ENCODE measurements at regions not wholly inside any gene's neighbourhood (a gene's known extent, or its start where the extent isn't known, plus 50 kb on each side); places are given as distances from the start of the nearest gene placed in this dataset.

DNA sequence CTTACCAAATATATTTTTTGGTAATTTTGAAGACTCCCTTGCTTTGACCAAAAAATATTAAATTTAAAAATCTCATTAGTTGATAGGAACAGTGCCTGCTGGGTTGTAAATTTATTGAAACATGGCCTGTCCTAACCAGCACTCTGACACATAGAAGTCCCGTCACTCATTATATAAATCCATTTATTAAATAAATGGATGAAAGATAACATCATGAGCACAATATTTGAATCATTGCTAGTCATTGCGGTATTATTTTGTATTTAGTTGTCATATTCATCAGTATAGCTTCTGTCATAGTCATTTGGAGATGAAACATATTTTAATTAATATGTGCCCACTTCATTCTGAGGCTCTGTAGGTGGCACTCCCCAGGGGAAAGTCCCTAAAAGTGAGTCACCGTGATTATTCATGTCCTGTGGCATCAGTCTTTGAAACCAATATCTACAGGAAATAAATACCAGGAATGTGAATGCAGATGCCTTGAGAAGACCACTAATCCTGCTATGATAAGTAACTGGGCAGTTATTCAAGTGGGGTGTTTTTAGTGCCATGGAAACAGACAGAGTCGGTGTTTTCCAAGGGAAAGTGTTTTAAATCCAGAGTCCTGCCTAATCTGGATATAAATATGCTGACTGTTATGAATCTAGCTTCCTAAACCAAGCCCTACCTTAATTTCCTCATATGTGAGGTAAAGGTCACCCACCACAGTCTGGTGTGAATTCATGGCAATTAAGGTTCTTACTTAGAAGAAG, 302.0 kb downstream of the DUSP10 start:
- DNase-seq, result no peak

GRCh38 chr1:221440658-221441057, 301.2 kb downstream of the DUSP10 start:
- DNase-seq, result no peak

DNA sequence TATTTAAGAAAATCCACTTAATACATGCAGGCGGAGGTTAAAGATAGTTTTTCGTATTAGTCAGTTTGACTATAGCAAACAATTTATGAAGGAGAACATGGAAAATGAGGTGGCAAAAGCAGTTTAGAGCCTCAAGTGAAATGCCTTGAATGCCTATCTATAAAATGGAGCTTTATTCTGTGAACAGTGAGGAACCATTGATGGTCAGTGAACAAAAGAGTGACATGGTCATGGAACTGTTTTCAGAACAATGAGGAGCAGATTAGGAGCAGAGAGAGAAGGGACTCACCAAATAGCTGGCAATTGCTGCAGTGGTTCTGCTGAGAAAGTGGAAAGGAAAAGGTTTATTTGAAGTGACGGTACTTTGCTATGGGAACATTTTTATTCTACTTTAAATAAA, 299.8 kb downstream of the DUSP10 start:
- no peak for DNase-seq

DNA sequence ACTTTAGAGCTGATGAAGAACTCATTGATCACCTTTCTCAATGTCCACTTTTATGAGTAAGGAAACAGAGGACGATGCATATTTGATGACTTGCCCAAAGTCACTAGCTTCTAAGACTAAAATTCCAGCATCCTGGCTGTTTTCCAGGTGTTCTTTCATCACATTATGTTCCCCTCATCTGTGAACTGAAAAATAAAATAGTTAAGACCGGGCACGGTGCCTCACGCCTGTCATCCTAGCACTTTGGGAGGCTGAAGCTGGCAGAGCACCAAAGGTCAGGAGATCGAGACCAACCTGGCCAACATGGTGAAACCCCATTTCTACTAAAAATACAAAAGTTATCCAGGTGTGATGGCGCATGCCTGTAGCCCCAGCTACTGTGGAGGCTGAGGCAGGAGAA, 297.5 kb downstream of the DUSP10 start:
- DNase-seq, result no peak

- DNase-seq, result no peak
These were observed 293.2 kb downstream of the DUSP10 start for GRCh38 chr1:221448585-221449175.

DNA sequence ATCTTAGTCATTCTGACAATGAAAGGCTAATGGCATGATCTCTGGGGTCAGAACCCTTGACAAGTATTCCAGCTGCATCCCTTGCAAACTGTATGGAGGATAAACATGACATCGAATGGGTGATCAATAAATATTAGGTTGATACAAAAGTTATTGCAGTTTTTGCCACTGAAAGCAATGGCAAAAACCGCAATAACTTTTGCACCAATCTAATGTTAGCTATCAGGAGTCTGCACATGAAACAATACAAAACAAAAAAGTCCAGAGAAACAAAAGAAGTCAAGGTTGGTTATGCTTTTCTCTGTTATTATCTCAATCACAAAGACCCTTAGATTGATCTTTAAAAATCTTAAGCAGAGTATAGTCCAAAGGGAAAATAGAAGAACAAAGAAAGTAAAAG, 292.7 kb downstream of the DUSP10 start:
- no peak for DNase-seq

DNA sequence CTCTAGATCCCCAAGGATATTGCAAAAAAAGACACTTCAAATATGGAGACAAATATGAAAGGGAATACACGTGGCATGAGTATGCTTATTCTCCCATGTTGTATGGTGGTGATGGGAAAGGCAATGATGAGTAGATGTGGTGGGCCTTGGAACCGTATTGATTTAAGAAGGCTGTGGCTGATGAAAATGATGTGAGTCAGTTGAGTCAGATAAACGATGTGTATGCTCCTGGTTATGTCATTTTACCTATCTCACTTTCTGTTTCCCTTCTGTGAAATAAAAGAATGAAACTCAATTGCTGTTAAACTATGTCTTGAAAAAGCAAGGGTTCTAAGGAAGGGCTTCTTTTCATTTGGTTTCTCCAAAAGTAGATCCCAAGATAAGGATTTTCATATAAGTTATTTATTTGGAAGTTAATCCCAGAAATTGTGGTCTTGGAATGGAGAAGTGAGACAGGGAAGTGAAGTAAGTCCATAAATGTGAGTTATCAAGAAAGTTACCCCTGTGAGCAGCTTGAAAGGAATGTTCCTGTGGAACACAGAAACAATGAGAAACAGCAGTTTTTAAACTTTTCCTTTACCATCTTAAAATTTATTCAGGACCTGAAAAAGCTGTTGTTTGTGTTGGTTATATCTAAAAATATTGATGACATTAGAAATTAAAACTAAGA, 292.0 kb downstream of the DUSP10 start:
- DNase-seq, result no peak

DNA sequence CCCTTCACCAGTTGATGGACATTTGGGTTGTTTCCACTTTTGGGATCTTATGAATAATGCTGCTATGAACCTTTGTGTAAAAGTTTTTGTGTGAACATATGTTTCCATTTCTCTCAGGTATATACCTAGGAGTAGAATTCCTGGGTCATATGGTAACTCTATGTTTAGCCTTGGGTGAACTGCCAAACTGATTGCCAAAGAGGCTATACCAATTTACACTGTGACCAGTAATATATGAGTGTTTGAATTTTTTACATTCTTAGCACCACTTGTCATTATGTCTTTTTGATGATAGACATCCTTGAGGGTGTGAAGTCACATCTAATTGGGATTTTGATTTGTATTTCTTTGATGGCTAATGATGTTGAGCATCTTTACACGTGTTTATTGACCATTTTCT, 290.1 kb downstream of the DUSP10 start:
- no peak for DNase-seq

DNA sequence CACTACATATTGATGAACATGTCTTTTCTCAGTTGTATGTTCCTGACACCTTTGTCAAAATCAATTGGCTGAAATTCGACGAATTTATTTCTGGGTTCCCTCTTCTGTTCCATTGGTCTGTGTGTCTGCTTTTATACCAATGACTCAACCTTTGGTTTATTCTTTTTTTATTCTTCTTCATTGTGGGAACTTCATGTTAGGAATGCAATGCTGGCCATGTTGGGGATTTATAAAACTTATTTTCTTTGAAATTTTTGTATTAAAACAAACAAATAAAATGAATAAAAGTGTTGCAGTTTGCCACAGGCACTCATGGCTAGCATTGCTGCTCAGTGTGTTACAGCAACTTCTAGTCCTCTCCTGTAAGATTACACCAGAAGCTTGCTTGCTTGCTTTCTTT, 287.8 kb downstream of the DUSP10 start:
- no peak for DNase-seq

DNA sequence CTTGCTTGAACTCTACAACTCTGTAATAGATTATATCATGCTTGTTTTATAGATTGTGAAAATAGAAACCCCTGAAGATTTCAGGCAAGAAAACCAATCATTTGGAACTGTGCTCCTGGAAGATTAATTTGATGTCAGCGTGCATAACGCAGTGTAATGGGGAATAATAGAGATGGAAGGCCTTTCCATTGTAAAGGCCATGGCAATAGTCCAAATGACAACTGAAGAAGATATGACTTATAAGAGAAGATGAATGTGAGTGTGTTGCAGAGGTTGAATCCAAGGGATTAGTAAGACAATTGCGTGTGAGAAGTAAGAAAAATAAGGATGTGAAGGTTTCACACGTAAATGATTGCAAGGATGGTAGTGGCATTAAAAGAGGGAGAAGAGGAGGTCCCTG, 285.0 kb downstream of the DUSP10 start:
- no peak for DNase-seq

- DNase-seq, result no peak
These were observed 284.0 kb downstream of the DUSP10 start for GRCh38 chr1:221457685-221458446.

DNA sequence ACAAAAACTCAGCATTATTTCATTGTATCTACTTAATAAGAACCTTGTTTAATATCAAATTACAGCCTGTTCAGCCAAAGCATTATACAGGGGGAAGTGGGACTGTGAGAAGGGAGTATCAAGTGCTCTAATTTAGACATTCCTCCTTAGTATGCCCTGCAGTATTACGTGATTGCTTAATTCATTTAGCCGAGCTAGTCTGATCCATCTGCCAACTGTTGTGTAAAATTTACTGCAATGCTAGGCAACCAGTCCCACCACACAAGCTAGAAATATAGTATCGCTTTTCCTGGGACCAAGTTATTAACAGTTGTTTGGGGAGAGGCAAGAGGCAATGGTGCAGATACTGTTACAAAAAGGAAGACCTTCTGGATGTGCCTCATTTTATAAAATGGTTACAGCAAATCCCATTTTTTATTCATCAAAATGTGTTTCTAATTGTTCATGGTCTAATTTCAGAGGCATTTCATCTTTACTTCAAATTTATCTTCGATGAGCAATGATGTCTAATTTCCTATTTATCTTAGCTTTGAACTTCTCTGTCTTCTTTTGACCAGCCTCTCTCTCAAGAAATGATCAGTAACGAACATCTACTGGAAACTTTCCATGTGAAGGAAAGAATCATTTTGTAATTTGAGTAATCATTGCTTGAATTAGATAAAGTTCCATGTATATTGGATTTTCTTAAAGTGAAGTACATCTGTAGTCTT, 283.3 kb downstream of the DUSP10 start:
- no peak for DNase-seq

GRCh38 chr1:221459558-221459957, 282.3 kb downstream of the DUSP10 start:
- DNase-seq, result no peak

DNA sequence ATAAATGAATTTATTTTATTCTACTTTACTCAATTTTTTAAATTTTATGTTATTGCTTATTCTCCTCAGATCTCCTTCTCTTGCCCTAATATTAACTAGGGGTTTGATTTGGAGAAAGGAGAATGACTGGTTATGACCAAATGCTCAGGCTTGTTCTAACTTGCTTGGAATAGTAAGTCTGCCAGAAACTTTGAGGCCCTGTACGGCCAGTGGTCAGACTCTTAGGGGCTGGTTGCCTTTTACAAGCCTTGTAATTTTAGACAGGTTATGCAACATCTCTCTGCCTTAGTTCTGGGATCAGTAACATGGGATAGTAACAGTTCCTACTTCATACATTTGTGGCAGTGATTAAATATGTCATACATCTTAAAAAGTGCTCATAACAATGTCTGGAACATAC, 279.5 kb downstream of the DUSP10 start:
- DNase-seq, result no peak

GRCh38 chr1:221468546-221468945, 273.3 kb downstream of the DUSP10 start:
- DNase-seq, result no peak

DNA sequence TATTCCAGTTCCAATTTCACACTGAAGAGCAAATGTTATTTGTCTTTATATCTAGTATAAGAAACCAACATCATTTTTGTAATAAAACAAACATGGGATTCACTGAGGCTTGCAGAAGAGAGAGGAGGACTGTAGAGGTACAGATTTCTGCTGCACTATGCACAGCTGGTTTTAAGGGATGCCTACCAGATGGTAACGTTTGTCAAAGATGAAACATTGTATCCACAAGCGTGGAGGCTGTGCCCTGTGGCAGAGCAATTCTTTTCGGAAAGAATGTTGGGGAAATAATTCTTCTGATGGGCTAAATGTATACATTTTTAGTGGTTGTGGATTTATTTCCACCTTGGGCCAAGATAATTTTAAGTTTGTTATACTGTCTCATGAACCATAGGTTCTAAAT, 272.4 kb downstream of the DUSP10 start:
- DNase-seq, result no peak

GRCh38 chr1:221470000-221470698, 271.7 kb downstream of the DUSP10 start:
- no peak for DNase-seq

DNA sequence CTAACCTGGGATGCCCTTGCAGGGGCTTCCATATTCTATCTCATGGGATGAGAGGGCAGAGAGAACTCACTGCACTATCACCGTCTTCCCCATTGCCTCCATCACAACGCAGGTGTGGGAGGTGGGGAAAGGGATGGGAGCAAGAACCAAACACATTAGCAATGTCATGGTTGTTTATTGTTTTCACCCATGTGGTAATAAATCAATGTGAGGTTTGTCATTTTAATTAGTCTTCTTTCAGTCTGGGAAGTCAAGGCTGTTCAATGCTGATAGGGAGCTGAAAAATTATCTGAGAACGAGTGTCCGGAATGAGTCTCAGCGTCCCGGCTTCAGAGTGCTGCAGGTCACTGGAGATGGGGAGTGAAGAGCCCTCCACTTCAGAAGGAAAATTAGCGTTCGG, 268.5 kb downstream of the DUSP10 start:
- DNase-seq, result no peak

DNA sequence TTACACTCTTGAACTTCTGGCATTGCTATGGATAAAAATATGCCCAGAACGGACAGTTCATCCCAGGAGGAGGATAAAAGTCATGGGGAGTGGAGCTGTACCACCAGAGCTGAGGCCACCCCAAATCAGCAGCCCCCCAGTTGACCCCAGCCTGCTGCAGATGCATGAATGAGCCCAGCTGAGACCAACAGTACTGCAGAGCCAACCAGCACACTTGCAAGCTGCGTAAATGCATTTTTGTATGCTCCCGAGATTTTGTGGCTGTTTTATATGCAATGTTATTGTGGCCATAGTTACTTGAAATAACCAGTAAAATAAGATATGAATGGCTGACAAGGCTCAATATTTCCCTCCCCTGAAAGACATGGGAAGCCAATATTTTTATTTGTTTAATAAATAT, 264.6 kb downstream of the DUSP10 start:
- DNase-seq, result no peak

GRCh38 chr1:221478050-221478949, 263.6 kb downstream of the DUSP10 start:
- peak; percentile 49 for DNase-seq

Data from NCI-H774 (cell line).